ENCODE measurements at regions not wholly inside any gene's neighbourhood (a gene's known extent, or its start where the extent isn't known, plus 50 kb on each side); places are given as distances from the start of the nearest gene placed in this dataset.

DNA sequence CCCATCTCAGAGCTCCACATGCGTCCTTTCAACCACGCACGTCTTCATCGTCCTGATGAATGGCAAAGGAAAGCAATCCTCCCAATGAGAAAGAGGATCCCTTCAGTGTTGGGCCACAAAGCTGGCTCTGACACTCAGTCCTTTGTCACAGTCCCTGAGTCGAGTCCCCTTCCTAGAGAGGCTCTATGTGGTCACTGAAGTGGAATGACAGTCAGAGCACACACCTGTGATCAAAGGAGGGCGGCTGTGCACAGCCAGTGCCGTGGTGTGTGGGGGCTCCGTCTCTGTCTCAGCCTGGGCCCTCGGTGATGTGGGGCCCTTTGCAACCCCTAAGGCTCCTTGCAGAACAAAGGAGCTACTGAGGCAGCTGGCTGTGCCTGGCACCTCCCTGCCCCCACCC, 157.3 kb upstream of the APCDD1 start:
- DNase-seq, result peak in 1 of 3 donors; percentile 34
- no peak overlapping the region for H3K27ac ChIP-seq
- TF ChIP-seq, protein P1, sequence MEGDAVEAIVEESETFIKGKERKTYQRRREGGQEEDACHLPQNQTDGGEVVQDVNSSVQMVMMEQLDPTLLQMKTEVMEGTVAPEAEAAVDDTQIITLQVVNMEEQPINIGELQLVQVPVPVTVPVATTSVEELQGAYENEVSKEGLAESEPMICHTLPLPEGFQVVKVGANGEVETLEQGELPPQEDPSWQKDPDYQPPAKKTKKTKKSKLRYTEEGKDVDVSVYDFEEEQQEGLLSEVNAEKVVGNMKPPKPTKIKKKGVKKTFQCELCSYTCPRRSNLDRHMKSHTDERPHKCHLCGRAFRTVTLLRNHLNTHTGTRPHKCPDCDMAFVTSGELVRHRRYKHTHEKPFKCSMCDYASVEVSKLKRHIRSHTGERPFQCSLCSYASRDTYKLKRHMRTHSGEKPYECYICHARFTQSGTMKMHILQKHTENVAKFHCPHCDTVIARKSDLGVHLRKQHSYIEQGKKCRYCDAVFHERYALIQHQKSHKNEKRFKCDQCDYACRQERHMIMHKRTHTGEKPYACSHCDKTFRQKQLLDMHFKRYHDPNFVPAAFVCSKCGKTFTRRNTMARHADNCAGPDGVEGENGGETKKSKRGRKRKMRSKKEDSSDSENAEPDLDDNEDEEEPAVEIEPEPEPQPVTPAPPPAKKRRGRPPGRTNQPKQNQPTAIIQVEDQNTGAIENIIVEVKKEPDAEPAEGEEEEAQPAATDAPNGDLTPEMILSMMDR (IDR thresholded peaks at IDR 0.05), result no peak
- no peak for TF ChIP-seq POLR2A (IDR thresholded peaks at IDR 0.05)

DNA sequence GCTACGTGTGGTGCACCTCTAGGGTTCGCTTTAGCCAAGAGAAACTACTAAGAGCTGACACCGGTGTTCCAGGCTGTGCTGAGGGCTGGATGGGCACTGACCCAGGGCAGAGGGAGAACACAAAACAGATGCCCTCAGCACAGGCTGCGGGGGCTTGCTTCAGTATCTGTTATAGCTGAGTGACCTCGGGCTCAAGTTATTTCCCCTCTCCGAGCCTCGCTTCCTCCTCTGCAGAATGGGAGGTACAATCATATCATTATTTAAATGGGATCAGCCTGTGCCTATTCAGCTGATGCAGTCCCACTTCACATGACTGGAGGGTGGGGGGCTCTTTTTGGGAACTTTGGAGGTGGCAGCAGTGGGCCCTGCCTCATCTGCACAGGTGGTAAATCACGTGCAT, 156.1 kb upstream of the APCDD1 start:
- TF ChIP-seq POLR2A (IDR thresholded peaks at IDR 0.05), result no peak
- TF ChIP-seq, protein P1 (IDR thresholded peaks at IDR 0.05), result no peak
- H3K27me3 ChIP-seq, result no peaks in the 10 kb centered on the region

More for the DNA sequence above, 157.3 kb upstream of the APCDD1 start:
- Histone ChIP-seq H3K4me3 (no peak overlapping the region), H3K4me1 (no peaks in the 10 kb centered on the region), H3K27me3 (no peaks in the 10 kb centered on the region), H3K36me3 (no peaks in the 10 kb centered on the region), H3K9me3 (no peaks in the 10 kb centered on the region)

DNA sequence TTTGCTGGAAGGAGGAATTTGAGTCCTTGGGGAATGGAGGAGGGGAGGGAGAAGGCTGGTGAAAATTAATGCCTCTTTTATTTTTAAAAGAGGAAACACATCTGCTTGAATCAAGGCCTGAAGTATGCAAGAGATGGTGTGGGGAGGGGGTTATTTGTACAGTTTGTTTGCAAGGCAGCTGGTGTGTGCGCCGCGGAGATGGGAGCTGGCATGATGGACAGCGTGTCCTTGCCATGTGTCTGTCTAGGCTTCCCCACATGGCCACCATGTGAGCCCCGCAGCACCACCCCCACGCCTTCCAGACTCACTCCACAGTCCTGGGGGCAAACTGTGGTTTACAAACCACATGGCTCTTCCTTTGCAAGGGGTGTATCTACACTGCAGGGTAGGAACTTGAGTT, 154.8 kb upstream of the APCDD1 start:
- TF ChIP-seq, protein P1 (IDR thresholded peaks at IDR 0.05), result no peak
- TF ChIP-seq POLR2A (IDR thresholded peaks at IDR 0.05), result no peak

More for the DNA sequence above, 156.1 kb upstream of the APCDD1 start:
- Histone ChIP-seq H3K4me3 (no peak overlapping the region), H3K4me1 (no peaks in the 10 kb centered on the region), H3K27ac (no peak overlapping the region), H3K9me3 (no peaks in the 10 kb centered on the region), H3K36me3 (no peaks in the 10 kb centered on the region)
- peak in 2 of 3 donors; percentile 52 to 56 for DNase-seq

DNA sequence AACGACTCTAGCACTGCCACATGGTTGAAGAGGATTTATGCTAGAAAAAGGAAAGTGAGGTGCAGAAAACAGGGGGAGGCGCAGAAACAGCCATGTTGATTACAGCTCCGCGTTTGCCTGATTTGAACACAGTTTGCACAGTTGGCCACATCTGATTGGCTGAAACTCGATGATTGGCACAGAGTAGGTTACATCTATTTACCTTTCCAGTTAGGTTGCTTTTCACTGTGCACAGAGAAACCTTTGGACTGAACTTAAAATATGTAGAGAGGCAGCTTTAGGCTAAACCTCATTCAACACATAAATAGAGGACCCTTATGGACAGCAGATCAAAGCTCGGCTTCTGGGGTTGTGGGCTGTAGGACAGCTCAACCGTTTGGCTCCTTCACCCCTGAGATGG, 153.7 kb upstream of the APCDD1 start:
- TF ChIP-seq, protein P1 (IDR thresholded peaks at IDR 0.05), result no peak
- no peak for TF ChIP-seq POLR2A (IDR thresholded peaks at IDR 0.05)
- Histone ChIP-seq H3K4me1 (no peaks in the 10 kb centered on the region), H3K9me3 (no peaks in the 10 kb centered on the region), H3K4me3 (no peak overlapping the region), H3K27me3 (no peaks in the 10 kb centered on the region), H3K36me3 (no peaks in the 10 kb centered on the region), H3K27ac (no peak overlapping the region)
- DNase-seq, result no peak

More for the DNA sequence above, 154.8 kb upstream of the APCDD1 start:
- no peak for DNase-seq
- H3K36me3 ChIP-seq, result no peaks in the 10 kb centered on the region
- no peak overlapping the region for H3K27ac ChIP-seq
- no peaks in the 10 kb centered on the region for H3K27me3 ChIP-seq
- H3K4me1 ChIP-seq, result no peaks in the 10 kb centered on the region
- no peak overlapping the region for H3K4me3 ChIP-seq
- no peaks in the 10 kb centered on the region for H3K9me3 ChIP-seq

DNA sequence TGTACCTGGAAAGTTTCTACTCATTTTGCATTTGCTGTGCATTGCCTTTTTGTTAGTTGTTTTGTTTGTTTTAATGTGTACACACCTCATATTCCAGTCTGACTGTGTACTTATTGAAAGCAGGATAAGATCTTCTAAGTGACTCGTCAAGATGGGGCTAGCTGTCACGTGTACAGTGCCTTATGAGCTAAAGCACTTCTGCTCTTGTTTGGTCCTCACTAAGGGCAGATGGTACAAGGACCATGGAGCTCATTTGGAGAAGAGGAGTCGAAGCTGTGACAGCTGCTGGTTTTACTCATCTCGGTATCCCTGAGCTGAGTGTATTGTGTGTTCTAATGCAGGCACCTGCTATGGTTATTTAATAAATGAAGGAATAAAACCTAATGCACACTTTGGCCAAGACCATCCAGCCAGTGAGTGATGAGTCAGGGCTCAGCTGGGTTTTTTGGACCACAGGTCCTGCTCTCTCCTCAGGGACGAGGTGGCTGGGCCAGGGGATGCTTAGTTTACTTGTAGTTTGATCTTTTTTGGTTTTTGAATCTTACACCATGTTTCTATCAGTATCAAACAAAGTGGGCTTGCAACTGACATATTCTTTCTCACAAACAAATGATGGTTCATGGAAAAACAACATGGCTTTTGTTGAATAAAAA, 152.5 kb upstream of the APCDD1 start:
- TF ChIP-seq POLR2A (IDR thresholded peaks at IDR 0.05), result no peak
- TF ChIP-seq, protein P1 (IDR thresholded peaks at IDR 0.05), result no peak
- no peaks in the 10 kb centered on the region for H3K27me3 ChIP-seq
- DNase-seq, result no peak

More for the DNA sequence above, 152.5 kb upstream of the APCDD1 start:
- H3K27ac ChIP-seq, result no peak overlapping the region
- no peaks in the 10 kb centered on the region for H3K4me1 ChIP-seq
- no peaks in the 10 kb centered on the region for H3K9me3 ChIP-seq
- H3K4me3 ChIP-seq, result no peak overlapping the region
- H3K36me3 ChIP-seq, result no peaks in the 10 kb centered on the region
